H1 (cell line): ENCODE measurements at regions not wholly inside any gene's neighbourhood (a gene's known extent, or its start where the extent isn't known, plus 50 kb on each side); places are given as distances from the start of the nearest gene placed in this dataset.

Experiments
- CTCF ChIA-PET: fragments of 300-600 bp; sonication (Branson Sonifier 250); formaldehyde crosslinking; loops from one replicate; lab custom pipeline; 2021; ENCODE audit not compliant: partially characterized antibody; lab: Charles Lee
- POLR2A ChIA-PET: fragments of 300-600 bp; sonication (Branson Sonifier 250); formaldehyde crosslinking; loops from one replicate; lab custom pipeline; 2021; ENCODE audit warnings: inconsistent platforms; ENCODE audit not compliant: partially characterized antibody; lab: Charles Lee
- DNase-seq, 2 experiments: peaks; one replicate each; pipeline versions ENCODE4 v3.0.0 to v3.0.0-alpha.2; 2010 to 2022; ENCODE audit warnings: low spot score in 2 of 2, low read depth in 1 of 2, mixed read lengths in 1 of 2
- FAIRE-seq: peaks from 2 replicates; lab custom pipeline; 2011; peaks lifted over from hg19 to GRCh38; lab: Jason Lieb, UNC
- H2AFZ ChIP-seq: 2 replicates; pipeline ENCODE4 v1.8.1; 2012; ENCODE audit warnings: low read length, inconsistent platforms
- H2AK5ac ChIP-seq: 2 replicates; pipeline ENCODE4 v1.6.1; 2013; ENCODE audit warnings: low read depth, low read length
- H2BK120ac ChIP-seq: replicated peaks from 2 replicates; pipeline ENCODE3; 2013; ENCODE audit warnings: low read depth, low read length, inconsistent platforms
- H2BK12ac ChIP-seq: 2 replicates; pipeline ENCODE4 v1.6.1; 2013; ENCODE audit warnings: low read depth, low read length
- H2BK15ac ChIP-seq: 2 replicates; pipeline ENCODE4 v1.6.1; 2013; ENCODE audit warnings: low read length
- H2BK20ac ChIP-seq: 2 replicates; pipeline ENCODE4 v1.6.1; 2013; ENCODE audit warnings: low read length
- H2BK5ac ChIP-seq: 2 replicates; pipeline ENCODE4 v1.6.1; 2013; ENCODE audit warnings: low read depth, low read length
- H3K14ac ChIP-seq: 2 replicates; pipeline ENCODE4 v1.6.1; 2013; ENCODE audit warnings: inconsistent platforms; ENCODE audit not compliant: insufficient read length
- H3K18ac ChIP-seq: 2 replicates; pipeline ENCODE4 v1.6.1; 2013; ENCODE audit warnings: low read length; ENCODE audit errors: extremely low read depth
- H3K23ac ChIP-seq: 2 replicates; pipeline ENCODE4 v1.6.1; 2013; ENCODE audit warnings: inconsistent platforms; ENCODE audit not compliant: insufficient read length
- H3K23me2 ChIP-seq: 2 replicates; pipeline ENCODE4 v1.6.1; 2013; ENCODE audit warnings: low read depth, low read length
- H3K27ac ChIP-seq: 2 replicates; pipeline ENCODE4 v1.6.1; 2011; ENCODE audit warnings: low read depth, low read length, inconsistent platforms
- H3K27me3 ChIP-seq, 4 experiments: replicated peaks in 1 of 4; 1 replicate in 1 of 4; 2 replicates in 3 of 4; pipeline versions ENCODE4 v1.6.1 to v1.8.1; 2011 to 2013; ENCODE audit warnings: low read length in 3 of 4, mild to moderate bottlenecking in 3 of 4, inconsistent platforms in 2 of 4, mixed read lengths in 2 of 4, moderate library complexity in 1 of 4; ENCODE audit not compliant: control insufficient read depth in 3 of 4, insufficient read depth in 3 of 4; ENCODE audit errors: extremely low read depth in 1 of 4
- H3K36me3 ChIP-seq, 4 experiments: 2 replicates each; pipeline versions ENCODE4 v1.6.1 to v1.8.1; 2011 to 2013; ENCODE audit warnings: mild to moderate bottlenecking in 4 of 4, low read length in 3 of 4, moderate library complexity in 2 of 4, control low read depth in 1 of 4, inconsistent platforms in 1 of 4; ENCODE audit not compliant: insufficient read depth in 4 of 4, control insufficient read depth in 2 of 4
- H3K4ac ChIP-seq: replicated peaks from 2 replicates; pipeline ENCODE3; 2013; ENCODE audit warnings: low read length, low read depth, mixed read lengths, inconsistent platforms; ENCODE audit not compliant: insufficient read length
- H3K4me1 ChIP-seq, 4 experiments: replicated peaks in 1 of 4; 1 replicate in 1 of 4; 2 replicates in 3 of 4; pipeline versions ENCODE4 v1.6.1 to v1.8.1; 2011 to 2013; ENCODE audit warnings: low read length in 3 of 4, inconsistent platforms in 2 of 4, mixed read lengths in 1 of 4; ENCODE audit not compliant: insufficient read depth in 4 of 4, control insufficient read depth in 3 of 4
- H3K4me2 ChIP-seq, 2 experiments: 2 replicates each; pipeline versions ENCODE4 v1.6.1 to v1.8.1; 2011 to 2013; ENCODE audit warnings: low read depth in 2 of 2, low read length in 2 of 2, control low read depth in 1 of 2, inconsistent platforms in 1 of 2, mild to moderate bottlenecking in 1 of 2; ENCODE audit not compliant: insufficient read depth in 1 of 2
- H3K4me3 ChIP-seq, 4 experiments: fragments of 200-600, 300-600 bp in 1 of 4; sonication (generic), shearing (Covaris generic), sonication (Bioruptor Twin) in 1 of 4; 2 replicates each; pipeline versions ENCODE4 v1.5.1 to v1.8.1; 2011 to 2016; ENCODE audit warnings: low read length in 4 of 4, low read depth in 3 of 4, control low read depth in 2 of 4, inconsistent platforms in 2 of 4, mild to moderate bottlenecking in 2 of 4, mixed read lengths in 1 of 4, moderate library complexity in 1 of 4; ENCODE audit not compliant: insufficient read depth in 2 of 4; ENCODE audit errors: extremely low read depth in 1 of 4
- H3K56ac ChIP-seq: replicated peaks from 2 replicates; pipeline ENCODE3; 2013; ENCODE audit warnings: low read depth, mild to moderate bottlenecking, mixed read lengths, low read length, inconsistent platforms; ENCODE audit not compliant: insufficient read length
- H3K79me1 ChIP-seq: 2 replicates; pipeline ENCODE4 v1.6.1; 2013; ENCODE audit warnings: low read depth, low read length, control low read depth
- H3K79me2 ChIP-seq, 2 experiments: 2 replicates each; pipeline versions ENCODE4 v1.6.1 to v1.8.1; 2012 to 2013; ENCODE audit warnings: low read length in 2 of 2, mild to moderate bottlenecking in 2 of 2, inconsistent platforms in 1 of 2; ENCODE audit not compliant: insufficient read depth in 2 of 2, control insufficient read depth in 1 of 2
- H3K9ac ChIP-seq, 4 experiments: replicated peaks in 1 of 4; 1 replicate in 1 of 4; 2 replicates in 3 of 4; pipeline versions ENCODE4 v1.6.1 to v1.8.1; 2011 to 2013; ENCODE audit warnings: low read depth in 3 of 4, low read length in 3 of 4, control low read depth in 2 of 4, mild to moderate bottlenecking in 2 of 4, moderate library complexity in 2 of 4, inconsistent platforms in 1 of 4; ENCODE audit errors: extremely low read depth in 1 of 4
- H3K9me3 ChIP-seq, 2 experiments: 2 replicates each; pipeline versions ENCODE4 v1.6.1 to v1.8.1; 2012 to 2013; ENCODE audit warnings: mild to moderate bottlenecking in 2 of 2, moderate library complexity in 2 of 2, control low read depth in 1 of 2, inconsistent platforms in 1 of 2, low read depth in 1 of 2, low read length in 1 of 2, mixed read lengths in 1 of 2; ENCODE audit not compliant: insufficient read depth in 2 of 2
- H4K20me1 ChIP-seq, 2 experiments: replicated peaks in 1 of 2; 2 replicates each; pipeline versions ENCODE3 to v1.8.1; 2011 to 2013; ENCODE audit warnings: inconsistent platforms in 2 of 2, low read length in 2 of 2, mild to moderate bottlenecking in 1 of 2; ENCODE audit not compliant: insufficient read depth in 2 of 2, control insufficient read depth in 1 of 2
- H4K5ac ChIP-seq: 2 replicates; pipeline ENCODE4 v1.6.1; 2013; ENCODE audit warnings: low read length, low read depth, mixed read lengths, inconsistent platforms; ENCODE audit not compliant: insufficient read length
- H4K8ac ChIP-seq: 2 replicates; pipeline ENCODE4 v1.8.0; 2013; ENCODE audit warnings: mild to moderate bottlenecking, moderate library complexity, low read length, inconsistent platforms; ENCODE audit not compliant: insufficient read depth; ENCODE audit errors: extremely low read depth
- H4K91ac ChIP-seq: replicated peaks from 2 replicates; pipeline ENCODE3; 2013; ENCODE audit warnings: low read length, mixed read lengths, inconsistent platforms; ENCODE audit not compliant: insufficient read length
- CTCF ChIP-seq, 3 experiments: IDR thresholded peaks; 1 replicate in 2 of 3; 2 replicates in 1 of 3; pipeline versions ENCODE4 v1.5.1 to v1.6.1; 2011; ENCODE audit warnings: low read length in 3 of 3, mild to moderate bottlenecking in 3 of 3, inconsistent platforms in 2 of 3, low read depth in 1 of 3, moderate library complexity in 1 of 3; ENCODE audit not compliant: insufficient read depth in 1 of 3; ENCODE audit errors: control extremely low read depth in 1 of 3
- EGR1 ChIP-seq: IDR thresholded peaks from 2 replicates; pipeline ENCODE4 v1.6.1; 2011; ENCODE audit warnings: low read depth, low read length, borderline replicate concordance
- FOSL1 ChIP-seq: IDR thresholded peaks from 2 replicates; pipeline ENCODE4 v1.6.1; 2011; ENCODE audit warnings: mild to moderate bottlenecking, low read depth, low read length, moderate library complexity; ENCODE audit not compliant: insufficient read depth
- KDM5A ChIP-seq: fragments of 200-600 bp; IDR thresholded peaks from 2 replicates; pipeline ENCODE4 v1.7.1; 2012; ENCODE audit warnings: mild to moderate bottlenecking, low read length, inconsistent platforms, mixed read lengths
- RAD21 ChIP-seq, 2 experiments: IDR thresholded peaks in 1 of 2; conservative IDR thresholded peaks in 1 of 2; 2 replicates each; pipeline ENCODE4 v1.6.1; 2011; ENCODE audit warnings: low read depth in 2 of 2, low read length in 2 of 2, improper control_type of control experiment in 1 of 2, inconsistent platforms in 1 of 2, mild to moderate bottlenecking in 1 of 2, moderate library complexity in 1 of 2
- RFX5 ChIP-seq: IDR thresholded peaks from 2 replicates; pipeline ENCODE4 v1.6.1; 2011; ENCODE audit warnings: low read depth, low read length, improper control_type of control experiment, borderline replicate concordance
- SIRT6 ChIP-seq: IDR thresholded peaks from one replicate; pipeline ENCODE4 v1.7.1; 2012; ENCODE audit warnings: low read length, inconsistent platforms
- SP4 ChIP-seq: IDR thresholded peaks from 2 replicates; pipeline ENCODE4 v1.6.1; 2012; ENCODE audit warnings: low read length, inconsistent platforms
- TAF1 ChIP-seq: IDR thresholded peaks from 2 replicates; pipeline ENCODE4 v1.6.1; 2011; ENCODE audit warnings: mild to moderate bottlenecking, low read depth, low read length
- TAF7 ChIP-seq: optimal IDR thresholded peaks from 2 replicates; pipeline ENCODE3; 2011; ENCODE audit warnings: low read depth, mild to moderate bottlenecking, inconsistent platforms, low read length, moderate library complexity, borderline replicate concordance
- TCF12 ChIP-seq: IDR thresholded peaks from 2 replicates; pipeline ENCODE4 v1.6.1; 2011; ENCODE audit warnings: low read depth, mild to moderate bottlenecking, low read length
- USF2 ChIP-seq: IDR thresholded peaks from 2 replicates; pipeline ENCODE4 v1.6.1; 2011; ENCODE audit warnings: low read length, improper control_type of control experiment
- WGBS, 2 experiments: shearing (Covaris generic) in 1 of 2; methylation state at CpG; one replicate each; pipeline versions ENCODE4 v1.1.6 to v1.1.7; 2013 to 2015; ENCODE audit warnings: low lambda C conversion rate in 2 of 2, mixed read lengths in 2 of 2, inconsistent platforms in 1 of 2, low coverage in 1 of 2, missing lambda C conversion rate in 1 of 2; ENCODE audit not compliant: insufficient replicate concordance in 2 of 2, insufficient coverage in 1 of 2, insufficient read length in 1 of 2; ENCODE audit errors: extremely low coverage in 1 of 2, missing lambda C conversion rate in 1 of 2; 5-methylcytosine and 5-hydroxymethylcytosine counted together

- Histone ChIP-seq H3K9ac (no peak overlapping the region), H2BK5ac (no peak overlapping the region), H4K91ac (no peak overlapping the region), H3K27me3 (no peaks in the 10 kb centered on the region), H3K56ac (no peak overlapping the region), H3K36me3 (no peaks in the 10 kb centered on the region), H4K20me1 (no peaks in the 10 kb centered on the region), H3K4me2 (no peak overlapping the region), H2AK5ac (no peak overlapping the region), H3K4ac (no peak overlapping the region), H4K5ac (no peak overlapping the region), H3K79me2 (no peaks in the 10 kb centered on the region), H3K9me3 (no peaks in the 10 kb centered on the region), H3K23ac (no peak overlapping the region), H3K4me1 (no peaks in the 10 kb centered on the region), H3K14ac (no peak overlapping the region), H3K79me1 (no peaks in the 10 kb centered on the region), H2BK20ac (no peak overlapping the region), H3K4me3 (no peak overlapping the region), H3K27ac (no peak overlapping the region), H2BK12ac (no peak overlapping the region), H2BK15ac (no peak overlapping the region), H3K23me2 (no peaks in the 10 kb centered on the region), H3K18ac (no peak overlapping the region), H2AFZ (no peak overlapping the region), H4K8ac (no peak overlapping the region), H2BK120ac (no peak overlapping the region)
- POLR2A ChIA-PET, result no interaction called here
- CTCF ChIA-PET, result no interaction called here
- FAIRE-seq (no peak), DNase-seq (no peak)
- WGBS, 2 experiments, result 93% methylated on average over 8 of the region's 8 CpGs; no CpG with 5 or more reads in 1 of the 2 experiments
- TF ChIP-seq TAF7 (no peak), TAF1 (no peak), EGR1 (no peak), RFX5 (no peak), SP4 (no peak), TCF12 (no peak), CTCF (IDR thresholded peaks at IDR 0.05; ENCODE audit: control extremely low read depth in 1 of 3, insufficient read depth in 1 of 3, low read depth in 1 of 3, low read length in 3 of 3) (no peak), RAD21 (IDR thresholded peaks at IDR 0.05 in 1 of 2, conservative IDR thresholded peaks at IDR 0.05 in 1 of 2; ENCODE audit: low read depth in 2 of 2, low read length in 2 of 2) (no peak), KDM5A (no peak), FOSL1 (no peak), USF2 (no peak), SIRT6 (no peak)
These were observed 58.7 kb upstream of the ADORA2B start for GRCh38 chr17:15886221-15886620.
